SJSA1 (cell line): ENCODE measurements at regions not wholly inside any gene's neighbourhood (a gene's known extent, or its start where the extent isn't known, plus 50 kb on each side); places are given as distances from the start of the nearest gene placed in this dataset.
"Not testable (repeated sequence)": the region's sequence is repeated elsewhere in the genome, so short reads cannot be mapped to it uniquely, and the experiment has no call there.

Experiments used
- DNase-seq, 2 experiments: peaks; one replicate each; pipeline ENCODE4 v3.0.0-alpha.2; 2015 to 2020; ENCODE audit warnings: low spot score in 2 of 2, low read depth in 1 of 2
- H3K27ac ChIP-seq: fragments of 250-450 bp; sonication (Bioruptor Pico); 2 replicates; pipeline ENCODE4 v1.5.1; 2020; ENCODE audit warnings: mild to moderate bottlenecking, moderate library complexity
- H3K27me3 ChIP-seq: fragments of 250-450 bp; sonication (Bioruptor Pico); replicated peaks from 2 replicates; pipeline ENCODE4 v1.5.1; 2020; ENCODE audit warnings: mild to moderate bottlenecking, moderate library complexity
- H3K36me3 ChIP-seq: fragments of 250-450 bp; sonication (Bioruptor Pico); 2 replicates; pipeline ENCODE4 v1.5.1; 2020; ENCODE audit warnings: mild to moderate bottlenecking
- H3K4me1 ChIP-seq: fragments of 250-450 bp; sonication (Bioruptor Pico); replicated peaks from 2 replicates; pipeline ENCODE4 v1.6.1; 2021; ENCODE audit warnings: mild to moderate bottlenecking
- H3K4me3 ChIP-seq: fragments of 250-450 bp; sonication (Bioruptor Pico); 2 replicates; pipeline ENCODE4 v1.5.1; 2020; ENCODE audit warnings: mild to moderate bottlenecking
- H3K9me3 ChIP-seq: fragments of 250-450 bp; sonication (Bioruptor Pico); replicated peaks from 2 replicates; pipeline ENCODE4 v1.5.1; 2020; ENCODE audit warnings: mild to moderate bottlenecking

- H3K27me3 ChIP-seq: no peaks in the 10 kb centered on the region
Measured at GRCh38 chr6:86723151-86723550, 214.2 kb upstream of the HTR1E start.

GRCh38 chr6:86722131-86722530 is 215.2 kb upstream of the HTR1E start:
- Histone ChIP-seq H3K4me3 (no peak overlapping the region), H3K27me3 (no peaks in the 10 kb centered on the region), H3K27ac (peak overlapping the region; percentile 93), H3K4me1 (peaks cover 35% of the 10 kb centered on the region), H3K36me3 (no peaks in the 10 kb centered on the region), H3K9me3 (no peaks in the 10 kb centered on the region)
- DNase-seq: peak in 1 of 2 experiments; percentile 27

More at GRCh38 chr6:86723151-86723550, 214.2 kb upstream of the HTR1E start:
- peaks cover 35% of the 10 kb centered on the region for H3K4me1 ChIP-seq
- DNase-seq: no peak
- 0 out of 2 replicates have a peak overlapping the region, but pooled peaks have one; percentile 6 for H3K4me3 ChIP-seq
- H3K9me3 ChIP-seq: no peaks in the 10 kb centered on the region
- no peaks in the 10 kb centered on the region for H3K36me3 ChIP-seq
- H3K27ac ChIP-seq: peak overlapping the region; percentile 93

GRCh38 chr6:86715676-86716075 is 221.7 kb upstream of the HTR1E start:
- Histone ChIP-seq H3K4me3 (no peak overlapping the region), H3K36me3 (no peaks in the 10 kb centered on the region), H3K9me3 (no peaks in the 10 kb centered on the region; the same call in 1 of the 2 replicates), H3K27ac (0 out of 2 replicates have a peak overlapping the region, but pooled peaks have one; percentile 0), H3K4me1 (peaks cover 21% of the 10 kb centered on the region), H3K27me3 (no peaks in the 10 kb centered on the region)
- peak; percentile 46 to 68 for DNase-seq

- no peak for DNase-seq
Measured at GRCh38 chr6:86712039-86712438, 225.3 kb upstream of the HTR1E start.

GRCh38 chr6:86707545-86708120 is 229.7 kb upstream of the HTR1E start:
- Histone ChIP-seq H3K27me3 (no peaks in the 10 kb centered on the region), H3K36me3 (no peaks in the 10 kb centered on the region), H3K27ac (no peak overlapping the region), H3K9me3 (no peaks in the 10 kb centered on the region), H3K4me1 (no peaks in the 10 kb centered on the region), H3K4me3 (no peak overlapping the region)
- no peak for DNase-seq

More at GRCh38 chr6:86712039-86712438, 225.3 kb upstream of the HTR1E start:
- Histone ChIP-seq H3K27me3 (no peaks in the 10 kb centered on the region), H3K36me3 (no peaks in the 10 kb centered on the region), H3K27ac (no peak overlapping the region), H3K4me3 (no peak overlapping the region), H3K4me1 (peaks cover 21% of the 10 kb centered on the region), H3K9me3 (no peaks in the 10 kb centered on the region; the same call in 1 of the 2 replicates)

- Histone ChIP-seq H3K27ac (no peak overlapping the region), H3K9me3 (no peaks in the 10 kb centered on the region), H3K4me1 (no peaks in the 10 kb centered on the region), H3K36me3 (no peaks in the 10 kb centered on the region), H3K4me3 (no peak overlapping the region), H3K27me3 (no peaks in the 10 kb centered on the region)
- no peak for DNase-seq
Measured at GRCh38 chr6:86706449-86706848, 230.9 kb upstream of the HTR1E start.

GRCh38 chr6:86701228-86701627 is 236.1 kb upstream of the HTR1E start:
- not testable (repeated sequence) for H3K27ac ChIP-seq, H3K9me3 ChIP-seq, H3K36me3 ChIP-seq, H3K4me1 ChIP-seq, DNase-seq, H3K27me3 ChIP-seq, H3K4me3 ChIP-seq

- H3K4me3 ChIP-seq: no peak overlapping the region
- no peak for DNase-seq
- H3K27ac ChIP-seq: no peak overlapping the region
- no peaks in the 10 kb centered on the region; the same call in 1 of the 2 replicates for H3K9me3 ChIP-seq
- no peaks in the 10 kb centered on the region for H3K4me1 ChIP-seq
- H3K27me3 ChIP-seq: no peaks in the 10 kb centered on the region
- no peaks in the 10 kb centered on the region for H3K36me3 ChIP-seq
Measured at GRCh38 chr6:86686496-86686895, 250.8 kb upstream of the HTR1E start.

GRCh38 chr6:86685230-86685797 is 252.0 kb upstream of the HTR1E start:
- no peak for DNase-seq
- no peaks in the 10 kb centered on the region for H3K27me3 ChIP-seq

GRCh38 chr6:86683132-86683908 is 254.0 kb upstream of the HTR1E start:
- Histone ChIP-seq H3K36me3 (no peaks in the 10 kb centered on the region), H3K27ac (no peak overlapping the region), H3K4me3 (no peak overlapping the region), H3K27me3 (no peaks in the 10 kb centered on the region), H3K9me3 (no peaks in the 10 kb centered on the region; the same call in 1 of the 2 replicates), H3K4me1 (no peaks in the 10 kb centered on the region)
- no peak for DNase-seq

More at GRCh38 chr6:86685230-86685797, 252.0 kb upstream of the HTR1E start:
- Histone ChIP-seq H3K36me3 (no peaks in the 10 kb centered on the region), H3K4me3 (no peak overlapping the region), H3K27ac (no peak overlapping the region), H3K4me1 (no peaks in the 10 kb centered on the region), H3K9me3 (no peaks in the 10 kb centered on the region; the same call in 1 of the 2 replicates)

GRCh38 chr6:86682297-86682696 is 255.0 kb upstream of the HTR1E start:
- no peaks in the 10 kb centered on the region for H3K4me1 ChIP-seq
- no peaks in the 10 kb centered on the region for H3K36me3 ChIP-seq
- no peaks in the 10 kb centered on the region for H3K27me3 ChIP-seq
- no peaks in the 10 kb centered on the region; the same call in 1 of the 2 replicates for H3K9me3 ChIP-seq
- H3K4me3 ChIP-seq: no peak overlapping the region
- no peak overlapping the region for H3K27ac ChIP-seq
- DNase-seq: no peak

GRCh38 chr6:86681140-86681539 is 256.2 kb upstream of the HTR1E start:
- H3K4me3 ChIP-seq, H3K4me1 ChIP-seq, H3K36me3 ChIP-seq, DNase-seq, H3K27me3 ChIP-seq, H3K9me3 ChIP-seq, H3K27ac ChIP-seq: not testable (repeated sequence)

- H3K9me3 ChIP-seq, DNase-seq, H3K4me1 ChIP-seq, H3K27me3 ChIP-seq, H3K36me3 ChIP-seq, H3K27ac ChIP-seq, H3K4me3 ChIP-seq: not testable (repeated sequence)
Measured at GRCh38 chr6:86672125-86672524, 265.2 kb upstream of the HTR1E start.

- Histone ChIP-seq H3K4me1 (no peaks in the 10 kb centered on the region), H3K27ac (no peak overlapping the region), H3K9me3 (no peaks in the 10 kb centered on the region), H3K27me3 (no peaks in the 10 kb centered on the region), H3K4me3 (no peak overlapping the region), H3K36me3 (no peaks in the 10 kb centered on the region)
- DNase-seq: no peak
Measured at GRCh38 chr6:86657192-86657591, 280.1 kb upstream of the HTR1E start.
